SK-N-SH treated with all-trans-retinoic acid at 6 μM for 48 hours (cell line): ENCODE measurements at regions not wholly inside any gene's neighbourhood (a gene's known extent, or its start where the extent isn't known, plus 50 kb on each side); places are given as distances from the start of the nearest gene placed in this dataset.

ENCODE experiments used
- ATAC-seq: fragments of 200-7000 bp; cut with Tn5 transposase; 3 replicates; pipeline ENCODE4 v1.9.1; 2020; ENCODE audit warnings: mild to moderate bottlenecking, moderate library complexity
- ARNTL ChIP-seq: fragments of 450-650 bp; formaldehyde crosslinking; IDR thresholded peaks from 2 replicates; pipeline ENCODE4 v1.5.0; 2020; ENCODE audit warnings: low read depth, mild to moderate bottlenecking, moderate library complexity, borderline replicate concordance
- BACH2 ChIP-seq: fragments of 250-450 bp; sonication (Bioruptor Pico); IDR thresholded peaks from 2 replicates; pipeline ENCODE4 v1.9.0; 2021; ENCODE audit warnings: mild to moderate bottlenecking, borderline replicate concordance
- CREB5 ChIP-seq: fragments of 250-450 bp; sonication (Bioruptor Pico); IDR thresholded peaks from 2 replicates; pipeline ENCODE4 v1.5.1; 2020; ENCODE audit warnings: low read depth, mild to moderate bottlenecking, moderate library complexity
- CSDC2 ChIP-seq: fragments of 250-450 bp; sonication (Bioruptor Pico); IDR thresholded peaks from 2 replicates; pipeline ENCODE4 v1.5.0; 2020; ENCODE audit warnings: mild to moderate bottlenecking, moderate library complexity
- GLIS3 ChIP-seq: fragments of 250-450 bp; sonication (Bioruptor Pico); IDR thresholded peaks from 2 replicates; pipeline ENCODE4 v1.5.0; 2020; ENCODE audit warnings: mild to moderate bottlenecking, moderate library complexity
- ISL1 ChIP-seq: fragments of 250-450 bp; sonication (Bioruptor Pico); IDR thresholded peaks from 2 replicates; pipeline ENCODE4 v2.1.2; 2022; ENCODE audit warnings: mild to moderate bottlenecking, moderate library complexity
- OSR1 ChIP-seq: fragments of 250-450 bp; sonication (Bioruptor Pico); IDR thresholded peaks from 2 replicates; pipeline ENCODE4 v1.8.0; 2022; ENCODE audit warnings: moderate library complexity, mild to moderate bottlenecking, inconsistent platforms
- POU6F1 ChIP-seq: fragments of 250-450 bp; sonication (Bioruptor Pico); IDR thresholded peaks from 2 replicates; pipeline ENCODE4 v1.8.0; 2021; ENCODE audit warnings: low read depth, mild to moderate bottlenecking, moderate library complexity, borderline replicate concordance
- PPARA ChIP-seq: fragments of 250-450 bp; sonication (Bioruptor Pico); IDR thresholded peaks from 2 replicates; pipeline ENCODE4 v1.5.0; 2020; ENCODE audit warnings: mild to moderate bottlenecking, borderline replicate concordance
- RARB ChIP-seq: fragments of 250-450 bp; sonication (Bioruptor Pico); IDR thresholded peaks from 2 replicates; pipeline ENCODE4 v1.8.0; 2021; ENCODE audit warnings: mild to moderate bottlenecking, moderate library complexity
- SNAI2 ChIP-seq: fragments of 250-450 bp; sonication (Bioruptor Pico); IDR thresholded peaks from 2 replicates; pipeline ENCODE4 v1.5.0; 2020; ENCODE audit warnings: mild to moderate bottlenecking, moderate library complexity
- TCF4 ChIP-seq: fragments of 250-450 bp; sonication (Bioruptor Pico); IDR thresholded peaks from 2 replicates; pipeline ENCODE4 v1.8.0; 2021; ENCODE audit warnings: mild to moderate bottlenecking, moderate library complexity, borderline replicate concordance
- TOX ChIP-seq: fragments of 250-450 bp; sonication (Bioruptor Pico); IDR thresholded peaks from 2 replicates; pipeline ENCODE4 v1.8.0; 2021; ENCODE audit warnings: mild to moderate bottlenecking, moderate library complexity, borderline replicate concordance
- ZC3H10 ChIP-seq: fragments of 250-450 bp; sonication (Bioruptor Pico); IDR thresholded peaks from 2 replicates; pipeline ENCODE4 v1.5.1; 2021; ENCODE audit warnings: mild to moderate bottlenecking, moderate library complexity
- ZFP3 ChIP-seq: fragments of 250-450 bp; sonication (Bioruptor Pico); IDR thresholded peaks from 2 replicates; pipeline ENCODE4 v1.5.0; 2020; ENCODE audit warnings: mild to moderate bottlenecking, moderate library complexity
- ZFP30 ChIP-seq: fragments of 450-650 bp; formaldehyde crosslinking; IDR thresholded peaks from 2 replicates; pipeline ENCODE4 v1.5.0; 2022; ENCODE audit warnings: mild to moderate bottlenecking, moderate library complexity
- ZNF70 ChIP-seq: fragments of 450-650 bp; formaldehyde crosslinking; IDR thresholded peaks from 2 replicates; pipeline ENCODE4 v1.5.0; 2020; ENCODE audit warnings: mild to moderate bottlenecking, moderate library complexity
- ZNF8 ChIP-seq: fragments of 450-650 bp; formaldehyde crosslinking; IDR thresholded peaks from 2 replicates; pipeline ENCODE4 v1.5.0; 2020; ENCODE audit warnings: mild to moderate bottlenecking, moderate library complexity
- TF ChIP-seq, protein P1 (sequence below): fragments of 250-450 bp; sonication (Bioruptor Pico); IDR thresholded peaks from 2 replicates; pipeline ENCODE4 v1.8.0; 2020; ENCODE audit warnings: mild to moderate bottlenecking, moderate library complexity, borderline replicate concordance
- TF ChIP-seq, protein P2 (sequence below): fragments of 250-450 bp; sonication (Bioruptor Pico); IDR thresholded peaks from 2 replicates; pipeline ENCODE4 v1.5.0; 2020; ENCODE audit warnings: mild to moderate bottlenecking, moderate library complexity
- TF ChIP-seq, protein P3 (sequence below): fragments of 250-450 bp; sonication (Bioruptor Pico); IDR thresholded peaks from 2 replicates; pipeline ENCODE4 v1.5.1; 2021; ENCODE audit warnings: mild to moderate bottlenecking, moderate library complexity

DNA sequence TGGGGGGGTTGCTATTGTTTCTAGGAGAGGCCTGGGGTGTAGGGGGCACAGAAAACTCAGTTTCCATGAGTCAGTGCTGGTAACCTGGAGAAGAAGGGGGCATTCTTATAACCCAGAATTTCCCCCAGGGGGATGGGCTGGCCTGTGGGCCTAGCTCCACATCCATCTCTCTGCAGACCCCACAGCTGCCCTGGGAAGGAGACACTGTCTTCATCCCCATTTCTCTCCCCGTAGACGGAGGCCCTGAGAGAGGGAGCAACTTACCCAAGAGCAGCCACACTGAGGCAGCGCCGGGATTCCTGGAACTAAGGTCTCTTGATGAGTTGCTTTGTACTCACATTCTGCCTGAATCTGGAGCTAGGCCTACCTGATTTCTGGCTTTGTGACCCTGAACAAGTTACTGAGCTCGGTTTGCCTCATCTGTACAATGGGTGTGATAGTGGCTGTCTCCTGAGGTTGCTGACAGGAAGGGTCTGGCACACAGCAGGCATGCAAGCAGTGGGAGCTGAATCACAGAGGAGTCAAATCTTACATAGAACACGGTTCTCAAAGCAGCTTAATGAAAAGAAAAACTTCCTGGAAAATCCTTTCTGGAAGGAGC is 55.0 kb upstream of the LCTL start:
- ATAC-seq: no peak
- no peak for TF ChIP-seq ZNF70 (CRISPR knock-in tag)
- TF ChIP-seq ZFP30 (CRISPR knock-in tag): no peak
- no peak for TF ChIP-seq RARB (CRISPR knock-in tag)
- TF ChIP-seq ZNF8 (CRISPR knock-in tag): no peak
- TF ChIP-seq, protein P1, sequence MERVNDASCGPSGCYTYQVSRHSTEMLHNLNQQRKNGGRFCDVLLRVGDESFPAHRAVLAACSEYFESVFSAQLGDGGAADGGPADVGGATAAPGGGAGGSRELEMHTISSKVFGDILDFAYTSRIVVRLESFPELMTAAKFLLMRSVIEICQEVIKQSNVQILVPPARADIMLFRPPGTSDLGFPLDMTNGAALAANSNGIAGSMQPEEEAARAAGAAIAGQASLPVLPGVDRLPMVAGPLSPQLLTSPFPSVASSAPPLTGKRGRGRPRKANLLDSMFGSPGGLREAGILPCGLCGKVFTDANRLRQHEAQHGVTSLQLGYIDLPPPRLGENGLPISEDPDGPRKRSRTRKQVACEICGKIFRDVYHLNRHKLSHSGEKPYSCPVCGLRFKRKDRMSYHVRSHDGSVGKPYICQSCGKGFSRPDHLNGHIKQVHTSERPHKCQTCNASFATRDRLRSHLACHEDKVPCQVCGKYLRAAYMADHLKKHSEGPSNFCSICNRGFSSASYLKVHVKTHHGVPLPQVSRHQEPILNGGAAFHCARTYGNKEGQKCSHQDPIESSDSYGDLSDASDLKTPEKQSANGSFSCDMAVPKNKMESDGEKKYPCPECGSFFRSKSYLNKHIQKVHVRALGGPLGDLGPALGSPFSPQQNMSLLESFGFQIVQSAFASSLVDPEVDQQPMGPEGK: no peak
- TF ChIP-seq OSR1: no peak
- no peak for TF ChIP-seq TOX (CRISPR knock-in tag)
- no peak for TF ChIP-seq ARNTL (CRISPR knock-in tag)
- TF ChIP-seq POU6F1 (CRISPR knock-in tag): no peak

- TF ChIP-seq, protein P1: no peak
- no peak for TF ChIP-seq BACH2 (CRISPR knock-in tag)
- peak; percentile 26 for ATAC-seq
Observed at GRCh38 chr15:66621491-66622467, 56.0 kb upstream of the LCTL start.

DNA sequence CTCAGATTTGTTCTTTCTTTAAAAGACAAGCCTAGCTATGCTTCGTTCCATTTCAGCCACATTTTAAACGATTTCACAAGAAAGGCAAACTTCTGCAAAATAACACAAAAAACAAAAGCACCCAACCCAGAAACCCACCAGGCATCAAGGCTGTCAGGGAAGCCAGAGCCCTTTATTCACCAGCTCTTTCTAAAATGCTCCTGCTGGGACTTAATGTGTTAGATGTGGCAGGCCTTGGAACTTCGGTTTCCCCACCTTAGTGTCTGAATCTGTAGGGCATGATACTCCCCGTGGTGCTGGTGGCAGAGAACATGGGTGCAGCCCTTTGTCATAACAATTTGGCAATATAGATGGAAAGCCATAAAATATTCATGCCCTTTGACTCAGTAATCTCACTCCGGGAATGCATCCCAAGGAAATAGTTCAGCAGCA is 56.8 kb upstream of the LCTL start:
- ATAC-seq: no peak
- TF ChIP-seq SNAI2 (CRISPR knock-in tag) (no peak), ISL1 (CRISPR knock-in tag) (no peak), ARNTL (CRISPR knock-in tag) (no peak), OSR1 (no peak), ZNF8 (CRISPR knock-in tag) (no peak), ZFP30 (CRISPR knock-in tag) (no peak), CREB5 (CRISPR knock-in tag) (no peak), ZC3H10 (CRISPR knock-in tag) (no peak), TOX (CRISPR knock-in tag) (no peak), ZNF70 (CRISPR knock-in tag) (no peak), ZFP3 (no peak), TCF4 (CRISPR knock-in tag) (no peak), GLIS3 (CRISPR knock-in tag) (no peak), PPARA (no peak), CSDC2 (no peak)
- TF ChIP-seq, protein P1: no peak
- TF ChIP-seq, protein P2, sequence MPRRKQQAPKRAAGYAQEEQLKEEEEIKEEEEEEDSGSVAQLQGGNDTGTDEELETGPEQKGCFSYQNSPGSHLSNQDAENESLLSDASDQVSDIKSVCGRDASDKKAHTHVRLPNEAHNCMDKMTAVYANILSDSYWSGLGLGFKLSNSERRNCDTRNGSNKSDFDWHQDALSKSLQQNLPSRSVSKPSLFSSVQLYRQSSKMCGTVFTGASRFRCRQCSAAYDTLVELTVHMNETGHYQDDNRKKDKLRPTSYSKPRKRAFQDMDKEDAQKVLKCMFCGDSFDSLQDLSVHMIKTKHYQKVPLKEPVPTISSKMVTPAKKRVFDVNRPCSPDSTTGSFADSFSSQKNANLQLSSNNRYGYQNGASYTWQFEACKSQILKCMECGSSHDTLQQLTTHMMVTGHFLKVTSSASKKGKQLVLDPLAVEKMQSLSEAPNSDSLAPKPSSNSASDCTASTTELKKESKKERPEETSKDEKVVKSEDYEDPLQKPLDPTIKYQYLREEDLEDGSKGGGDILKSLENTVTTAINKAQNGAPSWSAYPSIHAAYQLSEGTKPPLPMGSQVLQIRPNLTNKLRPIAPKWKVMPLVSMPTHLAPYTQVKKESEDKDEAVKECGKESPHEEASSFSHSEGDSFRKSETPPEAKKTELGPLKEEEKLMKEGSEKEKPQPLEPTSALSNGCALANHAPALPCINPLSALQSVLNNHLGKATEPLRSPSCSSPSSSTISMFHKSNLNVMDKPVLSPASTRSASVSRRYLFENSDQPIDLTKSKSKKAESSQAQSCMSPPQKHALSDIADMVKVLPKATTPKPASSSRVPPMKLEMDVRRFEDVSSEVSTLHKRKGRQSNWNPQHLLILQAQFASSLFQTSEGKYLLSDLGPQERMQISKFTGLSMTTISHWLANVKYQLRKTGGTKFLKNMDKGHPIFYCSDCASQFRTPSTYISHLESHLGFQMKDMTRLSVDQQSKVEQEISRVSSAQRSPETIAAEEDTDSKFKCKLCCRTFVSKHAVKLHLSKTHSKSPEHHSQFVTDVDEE: no peak
- TF ChIP-seq, protein P3, sequence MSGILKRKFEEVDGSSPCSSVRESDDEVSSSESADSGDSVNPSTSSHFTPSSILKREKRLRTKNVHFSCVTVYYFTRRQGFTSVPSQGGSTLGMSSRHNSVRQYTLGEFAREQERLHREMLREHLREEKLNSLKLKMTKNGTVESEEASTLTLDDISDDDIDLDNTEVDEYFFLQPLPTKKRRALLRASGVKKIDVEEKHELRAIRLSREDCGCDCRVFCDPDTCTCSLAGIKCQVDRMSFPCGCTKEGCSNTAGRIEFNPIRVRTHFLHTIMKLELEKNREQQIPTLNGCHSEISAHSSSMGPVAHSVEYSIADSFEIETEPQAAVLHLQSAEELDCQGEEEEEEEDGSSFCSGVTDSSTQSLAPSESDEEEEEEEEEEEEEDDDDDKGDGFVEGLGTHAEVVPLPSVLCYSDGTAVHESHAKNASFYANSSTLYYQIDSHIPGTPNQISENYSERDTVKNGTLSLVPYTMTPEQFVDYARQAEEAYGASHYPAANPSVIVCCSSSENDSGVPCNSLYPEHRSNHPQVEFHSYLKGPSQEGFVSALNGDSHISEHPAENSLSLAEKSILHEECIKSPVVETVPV (CRISPR knock-in tag): no peak
